Lung microvascular endothelial cell (primary cell): ENCODE measurements at regions not wholly inside any gene's neighbourhood (a gene's known extent, or its start where the extent isn't known, plus 50 kb on each side); places are given as distances from the start of the nearest gene placed in this dataset.
"Not testable (repeated sequence)": the region's sequence is repeated elsewhere in the genome, so short reads cannot be mapped to it uniquely, and the experiment has no call there.

Experiments
- DNase-seq, 2 donors: peaks; one replicate each; pipeline versions ENCODE4 v3.0.0 to v3.0.0-alpha.2; 2010; ENCODE audit warnings: low read depth in 2 of 2

- no peak for DNase-seq
Measured at GRCh38 chr4:19159874-19160273, 1091.8 kb upstream of the SLIT2 start.

DNA sequence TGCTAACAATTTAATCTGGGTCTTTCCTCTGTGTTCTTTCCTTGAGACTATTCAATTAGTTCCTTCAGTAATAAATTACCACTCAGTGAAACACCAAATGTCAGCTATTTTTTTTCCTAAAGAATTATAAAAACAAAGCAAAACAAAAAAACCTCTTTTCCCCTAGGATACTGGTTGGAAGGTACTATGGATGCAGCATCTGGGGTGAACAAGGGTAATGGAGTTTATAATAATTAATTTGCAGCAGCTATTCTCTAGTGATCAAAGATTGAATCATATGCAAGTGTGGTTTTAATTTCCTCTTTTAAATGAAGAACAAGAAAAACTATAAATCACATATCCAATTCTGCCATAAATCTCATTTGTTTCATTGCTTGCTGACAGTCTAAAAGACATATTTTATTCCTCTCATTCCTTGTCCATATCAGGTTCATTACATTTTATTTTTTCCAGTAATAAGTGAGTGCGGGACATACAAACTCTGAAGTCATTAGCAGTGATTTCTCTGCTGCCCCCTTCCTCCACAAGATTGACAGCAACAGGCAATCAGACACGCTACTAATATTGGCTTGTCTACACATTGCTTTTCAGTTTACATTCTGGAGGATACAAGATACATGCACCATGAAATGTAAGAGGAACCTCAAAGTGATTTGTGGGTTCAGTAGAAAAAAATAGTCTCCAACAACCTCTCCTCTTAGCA is 1093.4 kb upstream of the SLIT2 start:
- no peak for DNase-seq

GRCh38 chr4:19156786-19157185 is 1094.9 kb upstream of the SLIT2 start:
- no peak for DNase-seq

GRCh38 chr4:19155568-19155967 is 1096.1 kb upstream of the SLIT2 start:
- DNase-seq, result no peak

DNA sequence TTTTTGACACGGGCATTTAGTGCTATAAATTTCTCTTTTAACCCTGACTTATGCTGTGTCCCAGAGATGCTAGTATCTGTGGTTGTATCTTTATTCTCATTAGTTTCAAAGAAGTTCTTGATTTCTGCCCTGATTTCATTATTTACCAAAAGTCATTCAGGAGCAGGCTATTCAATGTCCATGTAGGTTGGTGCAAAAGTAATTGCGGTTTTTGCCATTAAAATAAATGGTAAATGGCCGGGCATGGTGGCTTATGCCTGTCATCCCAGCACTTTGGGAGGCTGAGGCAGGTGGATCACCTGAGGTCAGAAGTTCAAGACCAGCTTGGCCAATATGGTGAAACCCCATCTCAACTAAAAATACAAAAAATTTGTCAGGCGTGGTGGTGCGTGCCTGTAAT is 1097.4 kb upstream of the SLIT2 start:
- not testable (repeated sequence) for DNase-seq

DNA sequence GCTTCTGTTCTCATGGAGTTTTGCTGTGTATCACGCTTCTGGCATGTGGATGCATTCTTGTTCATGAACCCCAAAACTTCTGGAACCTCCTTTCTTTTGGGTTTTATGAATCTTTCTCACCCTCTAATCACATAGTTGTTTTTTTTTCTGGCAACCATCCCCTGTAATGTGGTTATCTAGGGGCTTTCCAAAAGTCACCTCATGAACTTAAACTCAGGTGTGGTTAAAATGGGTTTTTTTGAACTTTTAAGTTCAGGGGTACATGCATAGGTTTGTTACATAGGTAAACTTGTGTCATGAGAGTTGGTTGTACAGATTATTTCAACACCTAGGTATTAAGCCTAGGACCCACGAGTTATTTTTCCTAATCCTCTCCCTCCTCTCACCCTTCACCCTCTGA is 1099.4 kb upstream of the SLIT2 start:
- DNase-seq, result no peak

DNA sequence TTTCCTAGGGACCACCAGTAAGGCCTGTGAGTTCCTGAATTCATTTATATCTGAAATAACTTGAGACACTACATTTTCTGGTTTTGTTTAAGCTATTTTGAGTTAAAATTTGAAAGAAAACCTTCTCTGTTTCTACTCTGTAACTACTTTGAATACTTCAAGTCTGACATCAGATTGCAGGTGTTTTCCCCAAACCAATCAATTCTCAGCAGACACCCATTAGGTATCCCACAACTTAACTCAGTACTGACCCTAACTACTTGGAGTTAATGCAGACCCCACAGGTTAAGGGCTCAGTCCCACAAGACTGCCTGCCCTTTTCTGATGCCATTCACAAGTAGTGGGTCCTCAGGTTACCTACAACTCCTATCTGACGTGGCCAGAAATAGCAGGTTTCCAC is 1100.0 kb upstream of the SLIT2 start:
- DNase-seq, result no peak

GRCh38 chr4:19146038-19146437 is 1105.7 kb upstream of the SLIT2 start:
- DNase-seq, result no peak

- no peak for DNase-seq
Measured at GRCh38 chr4:19135895-19136633, 1114.5 kb upstream of the LCORL start.

DNA sequence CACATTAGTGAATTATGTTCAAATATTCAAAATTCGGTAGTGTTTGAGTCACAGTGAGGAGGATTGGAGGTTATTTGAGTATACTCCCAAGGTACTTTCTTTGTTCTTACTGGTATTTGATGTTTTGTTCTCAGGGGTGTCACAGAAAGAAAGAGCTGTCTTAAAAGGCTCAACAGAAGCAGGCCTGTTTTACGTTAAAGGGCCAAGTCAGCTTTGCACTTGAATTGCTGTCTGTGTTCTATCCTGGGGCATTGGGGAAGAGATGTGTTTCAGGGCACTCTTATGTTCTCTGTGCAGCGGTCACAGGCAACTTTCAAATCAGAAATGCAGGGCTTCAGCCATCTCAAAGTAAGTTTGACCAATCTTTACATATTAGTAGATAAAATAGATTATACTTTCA is 1113.1 kb upstream of the LCORL start:
- DNase-seq, result no peak

GRCh38 chr4:19133315-19133714 is 1111.8 kb upstream of the LCORL start:
- no peak for DNase-seq

GRCh38 chr4:19130866-19131265 is 1109.3 kb upstream of the LCORL start:
- no peak for DNase-seq

GRCh38 chr4:19128176-19128575 is 1106.6 kb upstream of the LCORL start:
- DNase-seq, result no peak

GRCh38 chr4:19126903-19127302 is 1105.3 kb upstream of the LCORL start:
- no peak for DNase-seq

GRCh38 chr4:19123681-19124080 is 1102.1 kb upstream of the LCORL start:
- DNase-seq, result no peak

DNA sequence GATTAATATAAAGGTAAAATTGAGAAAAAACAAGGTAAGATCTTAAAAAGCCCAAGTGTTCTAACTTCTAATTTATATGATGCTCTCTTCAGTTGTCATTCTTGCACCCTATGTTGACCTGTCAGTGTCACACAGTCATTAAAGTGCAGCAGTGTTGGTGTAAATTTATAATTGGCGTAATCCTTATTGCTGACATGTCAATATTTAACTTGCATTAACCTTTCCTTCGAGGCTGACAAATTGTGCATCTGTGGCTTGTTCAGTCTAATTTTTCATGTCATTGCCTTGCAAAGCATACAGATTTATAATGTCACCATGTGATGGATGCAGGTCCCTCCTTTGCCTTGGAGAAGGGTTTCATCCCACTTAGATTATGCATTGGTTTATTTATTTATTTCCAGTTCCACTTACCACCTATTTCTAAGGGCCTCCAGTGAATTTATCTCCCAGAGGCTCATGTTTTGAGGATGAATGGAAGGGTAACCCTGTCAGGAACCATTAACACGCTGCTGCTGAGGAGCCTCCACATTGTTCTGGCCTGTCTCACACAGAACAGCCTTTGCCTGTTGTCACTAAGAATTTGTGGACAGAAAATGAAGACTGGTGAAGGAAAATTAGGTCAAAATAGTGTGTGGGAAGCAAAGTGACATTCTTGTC is 1098.5 kb upstream of the LCORL start:
- no peak for DNase-seq

DNA sequence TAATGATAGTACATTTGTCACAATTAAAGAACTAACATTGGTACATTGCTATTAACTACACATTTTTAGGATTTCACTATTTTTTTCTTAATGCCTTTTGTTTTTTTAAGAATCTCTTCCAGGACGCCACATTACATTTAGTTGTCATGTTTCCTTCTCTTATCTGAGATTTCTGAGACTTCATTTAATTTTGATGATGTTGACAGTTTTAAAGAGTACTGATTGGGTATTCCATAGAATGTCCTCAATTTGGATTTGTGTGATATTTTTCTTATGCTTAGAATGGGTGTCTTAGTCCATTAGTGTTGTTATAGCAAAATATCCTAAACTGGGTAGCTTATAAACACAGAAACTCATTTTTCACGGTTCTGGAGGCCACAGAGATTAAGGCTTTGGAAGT is 1095.5 kb upstream of the LCORL start:
- no peak for DNase-seq

- no peak for DNase-seq
Measured at GRCh38 chr4:19104176-19104575, 1082.6 kb upstream of the LCORL start.

DNA sequence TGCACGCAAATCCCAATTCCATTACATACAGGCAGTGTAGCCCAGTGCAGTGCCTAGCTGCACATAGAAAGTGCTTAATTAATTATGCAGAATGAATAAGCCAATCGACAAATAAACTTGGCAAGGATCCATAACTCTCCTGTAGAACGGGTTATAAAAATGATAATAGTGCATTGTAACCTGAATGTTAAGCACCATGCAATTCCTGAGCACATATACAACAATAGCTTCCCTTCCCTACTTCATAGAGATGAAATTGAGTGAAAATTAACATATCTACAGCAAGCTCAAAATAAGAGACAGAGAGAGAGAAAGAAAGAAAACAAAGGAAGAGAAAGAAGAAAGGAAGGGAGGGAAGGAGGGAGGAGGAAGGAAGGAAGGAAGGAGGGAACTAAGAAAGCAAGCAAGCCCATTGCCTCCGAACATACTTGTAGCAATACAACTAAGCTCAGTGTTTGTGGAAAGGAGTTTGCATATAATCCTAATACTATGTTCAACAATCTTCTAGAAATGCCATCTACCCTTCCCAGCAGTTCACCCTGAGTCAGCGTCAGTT is 1074.0 kb upstream of the LCORL start:
- no peak for DNase-seq

DNA sequence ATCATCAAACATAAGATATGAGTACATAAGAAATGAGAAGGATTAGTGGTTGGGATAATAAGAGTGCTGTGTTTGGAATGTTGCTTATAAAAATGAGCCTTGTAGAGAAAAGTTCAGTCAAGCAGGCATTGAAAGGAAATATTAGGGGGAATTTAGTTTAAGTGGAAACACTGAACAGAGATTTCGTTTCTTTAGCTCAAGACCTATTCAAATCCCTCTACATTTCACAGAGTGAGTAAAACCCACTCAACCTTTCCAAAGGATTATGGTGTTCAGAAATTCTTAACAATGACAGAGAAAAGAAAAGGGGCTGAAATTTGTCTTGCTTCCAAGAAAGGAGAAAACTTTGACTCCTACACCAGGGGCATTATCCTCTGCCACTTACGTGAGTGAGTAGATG is 1072.4 kb upstream of the LCORL start:
- DNase-seq, result no peak

DNA sequence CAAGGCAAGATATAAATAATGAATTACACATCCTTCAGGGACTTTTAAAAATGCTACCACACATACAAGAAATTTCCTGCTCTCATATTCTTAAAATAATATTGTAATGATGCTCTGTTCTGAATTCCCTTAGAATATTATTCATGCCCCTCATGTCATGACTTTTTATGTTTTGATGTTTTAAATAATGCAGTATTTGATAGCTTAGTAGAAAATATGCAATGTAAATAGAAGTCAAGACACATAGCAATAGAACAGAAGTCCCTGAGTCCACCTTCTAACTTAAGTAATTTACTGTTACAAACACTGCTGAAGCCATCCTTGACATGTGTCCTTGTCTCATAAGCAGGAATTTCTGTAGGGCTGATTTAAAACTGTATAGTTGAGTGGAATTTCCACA is 1071.2 kb upstream of the LCORL start:
- no peak for DNase-seq

- DNase-seq, result no peak
Measured at GRCh38 chr4:19074036-19074435, 1052.5 kb upstream of the LCORL start.

GRCh38 chr4:19063662-19064061 is 1042.1 kb upstream of the LCORL start:
- no peak for DNase-seq
